HEK293 (cell line): ENCODE measurements at regions not wholly inside any gene's neighbourhood (a gene's known extent, or its start where the extent isn't known, plus 50 kb on each side); places are given as distances from the start of the nearest gene placed in this dataset.
A peak's percentile ranks its signal among the peaks of the same experiment; 100 is the strongest.

ENCODE experiments used
- CTCF ChIA-PET: fragments of 350-600 bp; formaldehyde crosslinking; extraction: SDS; loops from one replicate; lab custom pipeline; 2021; ENCODE audit warnings: antibody characterized with exemption; lab: Yijun Ruan, JAX
- POLR2A ChIA-PET: fragments of 300-600 bp; formaldehyde crosslinking; extraction: SDS; loops from one replicate; lab custom pipeline; 2020; ENCODE audit warnings: antibody characterized with exemption, inconsistent platforms; lab: Yijun Ruan, JAX
- H3K27ac ChIP-seq: fragments of 200-500 bp; sonication (Bioruptor generic); 2 replicates; pipeline ENCODE4 v1.5.1; 2014; ENCODE audit warnings: low read depth, low read length, control low read depth, inconsistent platforms; ENCODE audit errors: extremely low read depth
- H3K36me3 ChIP-seq, 2 experiments: fragments of 200-500 bp in 1 of 2; sonication (Bioruptor generic) in 1 of 2; 1 replicate in 1 of 2; 2 replicates in 1 of 2; pipeline ENCODE4 v1.5.1; 2014 to 2017; ENCODE audit warnings: inconsistent platforms in 2 of 2, low read length in 2 of 2; ENCODE audit not compliant: control insufficient read depth in 2 of 2, insufficient read depth in 1 of 2
- H3K4me1 ChIP-seq: fragments of 200-500 bp; sonication (Bioruptor generic); 2 replicates; pipeline ENCODE4 v1.5.1; 2014; ENCODE audit warnings: mild to moderate bottlenecking, low read length, inconsistent platforms; ENCODE audit not compliant: control insufficient read depth, insufficient read depth
- H3K4me3 ChIP-seq: 2 replicates; pipeline ENCODE4 v1.5.1; 2011; ENCODE audit warnings: low read depth, mild to moderate bottlenecking, control low read depth, low read length, moderate library complexity
- H3K9me3 ChIP-seq: fragments of 200-500 bp; sonication (Bioruptor generic); 2 replicates; pipeline ENCODE4 v1.5.1; 2014; ENCODE audit warnings: low read depth, low read length, inconsistent platforms; ENCODE audit not compliant: control insufficient read depth, insufficient read depth
- KLF1 ChIP-seq: fragments of 450-650 bp; formaldehyde crosslinking; IDR thresholded peaks from 2 replicates; pipeline ENCODE4 v1.5.1; 2016; ENCODE audit warnings: missing biosample characterization, missing genetic modification characterization
- MEIS1 ChIP-seq: sonication (generic); formaldehyde crosslinking; IDR thresholded peaks from 2 replicates; pipeline ENCODE4 v1.8.1; 2022; ENCODE audit warnings: missing genetic modification reagents, mild to moderate bottlenecking, borderline replicate concordance
- MYNN ChIP-seq: fragments of 450-650 bp; formaldehyde crosslinking; IDR thresholded peaks from 2 replicates; pipeline ENCODE4 v1.5.1; 2016; ENCODE audit warnings: missing biosample characterization, missing genetic modification characterization, borderline replicate concordance
- PRDM6 ChIP-seq: fragments of 450-650 bp; formaldehyde crosslinking; IDR thresholded peaks from 2 replicates; pipeline ENCODE4 v1.5.1; 2017; ENCODE audit warnings: missing biosample characterization, missing genetic modification characterization
- SETDB1 ChIP-seq: IDR thresholded peaks from one replicate; pipeline ENCODE4 v1.6.1; 2017; ENCODE audit warnings: mild to moderate bottlenecking, low read length, moderate library complexity, mixed read lengths; ENCODE audit not compliant: insufficient read length
- YY2 ChIP-seq: fragments of 450-650 bp; formaldehyde crosslinking; IDR thresholded peaks from 2 replicates; pipeline ENCODE4 v1.5.1; 2016; ENCODE audit warnings: missing biosample characterization, missing genetic modification characterization
- ZBTB10 ChIP-seq: fragments of 450-650 bp; formaldehyde crosslinking; IDR thresholded peaks from 2 replicates; pipeline ENCODE4 v1.5.1; 2016; ENCODE audit warnings: missing biosample characterization, missing genetic modification characterization
- ZBTB6 ChIP-seq: fragments of 450-650 bp; formaldehyde crosslinking; IDR thresholded peaks from 2 replicates; pipeline ENCODE4 v1.5.1; 2017; ENCODE audit warnings: missing biosample characterization, missing genetic modification characterization
- ZFHX2 ChIP-seq: fragments of 450-650 bp; formaldehyde crosslinking; conservative IDR thresholded peaks from 2 replicates; pipeline ENCODE4 v1.5.1; 2016; ENCODE audit warnings: missing biosample characterization, missing genetic modification characterization
- ZIC2 ChIP-seq: fragments of 450-650 bp; formaldehyde crosslinking; IDR thresholded peaks from 2 replicates; pipeline ENCODE4 v1.5.1; 2016; ENCODE audit warnings: missing biosample characterization, missing genetic modification characterization
- ZNF10 ChIP-seq: fragments of 450-650 bp; formaldehyde crosslinking; IDR thresholded peaks from 2 replicates; pipeline ENCODE4 v1.5.1; 2017; ENCODE audit warnings: missing biosample characterization, missing genetic modification characterization
- ZNF112 ChIP-seq: fragments of 450-650 bp; formaldehyde crosslinking; IDR thresholded peaks from 2 replicates; pipeline ENCODE4 v1.5.0; 2017; ENCODE audit warnings: missing biosample characterization, missing genetic modification characterization
- ZNF114 ChIP-seq: fragments of 450-650 bp; formaldehyde crosslinking; IDR thresholded peaks from 2 replicates; pipeline ENCODE4 v1.5.0; 2017; ENCODE audit warnings: missing biosample characterization, missing genetic modification characterization
- ZNF175 ChIP-seq: fragments of 450-650 bp; formaldehyde crosslinking; IDR thresholded peaks from 2 replicates; pipeline ENCODE4 v1.5.1; 2016; ENCODE audit warnings: missing biosample characterization, missing genetic modification characterization
- ZNF211 ChIP-seq: fragments of 450-650 bp; formaldehyde crosslinking; IDR thresholded peaks from 2 replicates; pipeline ENCODE4 v1.5.1; 2016; ENCODE audit warnings: low read depth, missing biosample characterization, missing genetic modification characterization
- ZNF274 ChIP-seq, 2 experiments: fragments of 200-500 bp in 1 of 2; fragments of 450-650 bp in 1 of 2; sonication (Bioruptor generic) in 1 of 2; formaldehyde crosslinking in 1 of 2; IDR thresholded peaks; 2 replicates each; pipeline versions ENCODE4 v1.5.1 to v1.6.1; 2014 to 2016; ENCODE audit warnings: borderline replicate concordance in 1 of 2, inconsistent platforms in 1 of 2, low read length in 1 of 2, missing biosample characterization in 1 of 2, missing genetic modification characterization in 1 of 2
- ZNF394 ChIP-seq: fragments of 450-650 bp; formaldehyde crosslinking; IDR thresholded peaks from 2 replicates; pipeline ENCODE4 v1.5.1; 2016; ENCODE audit warnings: missing biosample characterization, missing genetic modification characterization, mild to moderate bottlenecking, moderate library complexity, borderline replicate concordance
- ZNF529 ChIP-seq: fragments of 450-650 bp; formaldehyde crosslinking; IDR thresholded peaks from 2 replicates; pipeline ENCODE4 v1.5.1; 2017; ENCODE audit warnings: missing genetic modification characterization, missing biosample characterization; ENCODE audit not compliant: insufficient replicate concordance
- ZNF654 ChIP-seq: fragments of 450-650 bp; formaldehyde crosslinking; IDR thresholded peaks from 2 replicates; pipeline ENCODE4 v1.5.1; 2016; ENCODE audit warnings: low read depth, missing biosample characterization, missing genetic modification characterization
- TF ChIP-seq, protein P1 (sequence below): fragments of 450-650 bp; formaldehyde crosslinking; IDR thresholded peaks from 2 replicates; pipeline ENCODE4 v1.5.1; 2016; ENCODE audit warnings: missing biosample characterization, missing genetic modification characterization

DNA sequence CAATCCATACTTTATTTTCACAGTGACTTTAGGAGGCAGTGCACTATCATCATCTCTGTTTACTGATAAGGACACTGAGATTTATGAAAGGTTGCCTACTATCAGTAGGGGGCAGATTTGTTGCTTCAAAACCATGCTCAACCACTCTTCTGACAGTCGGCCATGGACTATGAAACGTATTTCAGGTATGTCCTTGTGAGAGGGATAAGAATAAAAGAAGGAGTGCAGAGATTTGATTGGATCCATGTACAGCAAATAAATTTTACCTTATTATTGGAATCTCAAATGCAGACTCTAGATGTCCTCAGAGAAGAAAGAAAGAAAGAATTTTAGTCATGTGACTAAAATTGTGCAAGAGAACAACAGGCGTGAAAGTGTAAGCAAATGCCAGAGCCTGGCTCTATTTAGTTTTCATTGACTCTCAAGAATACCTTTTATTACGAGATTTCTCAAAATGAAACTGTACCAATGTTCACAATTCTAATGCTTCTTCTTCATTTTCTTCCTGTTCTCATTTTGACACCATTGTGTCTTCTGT lies 296.6 kb upstream of the RASA1 start:
- Histone ChIP-seq H3K4me3 (no peak overlapping the region), H3K9me3 (no peaks in the 10 kb centered on the region), H3K36me3 (no peaks in the 10 kb centered on the region), H3K4me1 (no peaks in the 10 kb centered on the region), H3K27ac (no peak overlapping the region)
- ChIA-PET POLR2A (no interaction called here), CTCF (no interaction called here)
- TF ChIP-seq, protein P1, sequence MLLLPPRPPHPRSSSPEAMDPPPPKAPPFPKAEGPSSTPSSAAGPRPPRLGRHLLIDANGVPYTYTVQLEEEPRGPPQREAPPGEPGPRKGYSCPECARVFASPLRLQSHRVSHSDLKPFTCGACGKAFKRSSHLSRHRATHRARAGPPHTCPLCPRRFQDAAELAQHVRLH (tag by site-specific recombination) = no peak
- TF ChIP-seq ZFHX2 (tag by site-specific recombination) = no peak
- no peak for TF ChIP-seq ZNF10 (tag by site-specific recombination)
- 0 out of 2 replicates have a peak, but pooled peaks have one; percentile 6 for TF ChIP-seq ZNF654

DNA sequence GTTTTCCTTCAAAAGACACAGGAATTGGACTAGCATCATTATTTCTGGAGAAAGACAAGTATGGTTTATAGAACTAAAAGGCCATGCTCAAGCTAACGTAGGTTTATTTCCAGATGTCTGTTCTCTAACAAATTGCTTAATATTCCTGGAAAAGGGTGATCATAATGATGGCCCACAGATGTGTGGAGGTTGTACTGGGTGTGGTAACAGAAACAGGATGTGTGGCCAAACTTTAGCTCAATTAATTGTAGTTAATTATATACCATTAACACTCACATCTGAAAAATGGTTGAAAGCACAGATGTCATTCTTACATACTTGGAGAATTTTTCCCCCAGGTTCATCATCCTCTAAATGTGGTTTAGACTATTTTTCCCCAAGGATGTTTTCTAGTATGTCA lies 292.7 kb upstream of the RASA1 start:
- Histone ChIP-seq H3K4me3 (no peak overlapping the region), H3K9me3 (no peaks in the 10 kb centered on the region), H3K36me3 (no peaks in the 10 kb centered on the region), H3K27ac (no peak overlapping the region)
- POLR2A ChIA-PET = no interaction called here
- TF ChIP-seq ZNF394 (tag by site-specific recombination) (no peak), ZNF211 (no peak), ZIC2 (tag by site-specific recombination) (no peak), ZNF175 (no peak), MEIS1 (CRISPR knock-in tag) (no peak), ZNF112 (tag by site-specific recombination) (no peak), KLF1 (tag by site-specific recombination) (no peak), MYNN (tag by site-specific recombination) (no peak), ZNF529 (tag by site-specific recombination) (no peak), PRDM6 (tag by site-specific recombination) (no peak), ZBTB10 (no peak), ZNF274 (IDR thresholded peaks at IDR 0.05; ENCODE audit: low read length) (no peak), ZNF274 (tag by site-specific recombination; IDR thresholded peaks at IDR 0.05; ENCODE audit: borderline replicate concordance) (no peak), YY2 (tag by site-specific recombination) (no peak), SETDB1 (no peak)
- TF ChIP-seq, all 188 proteins: peak for 0
- H3K4me1 ChIP-seq = no peaks in the 10 kb centered on the region
- CTCF ChIA-PET = interaction anchor here (1.0 kb wide), 1 partner anchor 95 kb away, joined by 3 read pairs; no protein-coding TSS in a partner anchor

GRCh38 chr5:86977190-86977589 lies 290.5 kb upstream of the RASA1 start:
- ChIA-PET POLR2A (no interaction called here), CTCF (no interaction called here)
- H3K27ac ChIP-seq = no peak overlapping the region

More at GRCh38 chr5:86977190-86977589, 290.5 kb upstream of the RASA1 start:
- no peak for TF ChIP-seq ZBTB6 (tag by site-specific recombination)
- no peak for TF ChIP-seq MEIS1 (CRISPR knock-in tag)
- no peak for TF ChIP-seq ZNF114
- Histone ChIP-seq H3K4me3 (no peak overlapping the region), H3K9me3 (no peaks in the 10 kb centered on the region), H3K36me3 (no peaks in the 10 kb centered on the region), H3K4me1 (no peaks in the 10 kb centered on the region)
